HCT116 (cell line): ENCODE measurements at regions not wholly inside any gene's neighbourhood (a gene's known extent, or its start where the extent isn't known, plus 50 kb on each side); places are given as distances from the start of the nearest gene placed in this dataset.

Experiments used
- ATAC-seq: fragments of 200-7000 bp; cut with Tn5 transposase; 2 replicates; pipeline ENCODE4 v1.9.1; 2020; ENCODE audit warnings: mild to moderate bottlenecking, moderate library complexity
- BruUV-seq: library from RNA; stranded (reverse); fragments of 400-500 nt; replicated peaks from 2 replicates; lab custom pipeline; 2021; lab: Mats Ljungman, UMichigan
- CTCF ChIA-PET: fragments of 300-600 bp; sonication (Branson Sonifier 250); formaldehyde crosslinking; loops from one replicate; lab custom pipeline; 2021; ENCODE audit warnings: antibody characterized with exemption; lab: Charles Lee
- POLR2A ChIA-PET: fragments of 300-600, 350-600 bp; sonication (Branson Sonifier 250); formaldehyde crosslinking; loops from one replicate; lab custom pipeline; 2021; ENCODE audit warnings: antibody characterized with exemption; lab: Charles Lee
- RAD21 ChIA-PET, 2 experiments: fragments of 300-600 bp; sonication (Branson Sonifier 250); formaldehyde crosslinking; loops; one replicate each; lab custom pipeline; 2023; ENCODE audit warnings: low total read pairs in 2 of 2; ENCODE audit not compliant: uncharacterized antibody in 2 of 2, unreplicated experiment in 2 of 2, low non-redundant PET in 1 of 2; lab: Charles Lee
- DNase-seq: peaks from one replicate; pipeline ENCODE4 v3.0.0-alpha.2; 2010; ENCODE audit warnings: low read depth, low spot score
- H2AFZ ChIP-seq: fragments of 200-600 bp; shearing (Covaris generic), sonication (generic); 2 replicates; pipeline ENCODE4 v1.6.1; 2017; ENCODE audit warnings: low read depth, mixed run types, mixed read lengths, antibody characterized with exemption, low read length; ENCODE audit not compliant: poor library complexity, severe bottlenecking
- H3K27ac ChIP-seq: 2 replicates; pipeline ENCODE4 v1.5.1; 2012; ENCODE audit warnings: low read depth, low read length
- H3K27me3 ChIP-seq: fragments of 200-600 bp; sonication (generic); 2 replicates; pipeline ENCODE4 v1.6.1; 2016; ENCODE audit warnings: mixed run types, low read length, mixed read lengths; ENCODE audit not compliant: insufficient read depth
- H3K36me3 ChIP-seq, 2 experiments: fragments of 200-500 bp in 1 of 2; fragments of 200-600 bp in 1 of 2; sonication (Bioruptor generic) in 1 of 2; sonication (generic) in 1 of 2; 2 replicates each; pipeline versions ENCODE4 v1.5.1 to v1.6.1; 2014 to 2016; ENCODE audit warnings: low read length in 2 of 2, inconsistent platforms in 1 of 2, mixed read lengths in 1 of 2, mixed run types in 1 of 2; ENCODE audit not compliant: insufficient read depth in 2 of 2, control insufficient read depth in 1 of 2
- H3K4me1 ChIP-seq, 2 experiments: fragments of 200-600 bp in 1 of 2; sonication (generic) in 1 of 2; 2 replicates each; pipeline versions ENCODE4 v1.5.1 to v1.6.1; 2012 to 2017; ENCODE audit warnings: low read length in 2 of 2, inconsistent platforms in 1 of 2, mild to moderate bottlenecking in 1 of 2, mixed read lengths in 1 of 2, mixed run types in 1 of 2, moderate library complexity in 1 of 2; ENCODE audit not compliant: insufficient read depth in 2 of 2, control insufficient read depth in 1 of 2
- H3K4me2 ChIP-seq: fragments of 200-600 bp; sonication (generic); 2 replicates; pipeline ENCODE4 v1.6.1; 2017; ENCODE audit warnings: mixed run types, low read length, mixed read lengths
- H3K4me3 ChIP-seq, 2 experiments: fragments of 200-600 bp in 1 of 2; sonication (generic) in 1 of 2; replicated peaks in 1 of 2; 2 replicates each; pipeline ENCODE4 v1.5.1; 2011 to 2016; ENCODE audit warnings: low read length in 2 of 2, control low read depth in 1 of 2, low read depth in 1 of 2, mild to moderate bottlenecking in 1 of 2, mixed read lengths in 1 of 2, mixed run types in 1 of 2
- H3K79me2 ChIP-seq: fragments of 200-600 bp; sonication (generic); 2 replicates; pipeline ENCODE4 v1.6.1; 2017; ENCODE audit warnings: mild to moderate bottlenecking, mixed run types, low read length, moderate library complexity, mixed read lengths; ENCODE audit not compliant: insufficient read depth
- H3K9ac ChIP-seq: fragments of 200-600 bp; sonication (generic); 2 replicates; pipeline ENCODE4 v1.6.1; 2016; ENCODE audit warnings: low read length, mixed read lengths
- H3K9me2 ChIP-seq: fragments of 200-600 bp; sonication (generic), shearing (Covaris generic); 2 replicates; pipeline ENCODE4 v1.6.1; 2017; ENCODE audit warnings: mixed run types, mild to moderate bottlenecking, moderate library complexity; ENCODE audit not compliant: insufficient read depth
- H3K9me3 ChIP-seq, 2 experiments: fragments of 200-500 bp in 1 of 2; fragments of 200-600 bp in 1 of 2; sonication (Bioruptor generic) in 1 of 2; sonication (generic) in 1 of 2; 2 replicates each; pipeline ENCODE4 v1.6.1; 2014 to 2017; ENCODE audit warnings: low read length in 2 of 2, mixed read lengths in 2 of 2, inconsistent platforms in 1 of 2, low read depth in 1 of 2, mild to moderate bottlenecking in 1 of 2, mixed run types in 1 of 2, moderate library complexity in 1 of 2; ENCODE audit not compliant: control insufficient read depth in 1 of 2, insufficient read depth in 1 of 2
- H4K20me1 ChIP-seq: fragments of 200-600 bp; sonication (generic), shearing (Covaris generic); 2 replicates; pipeline ENCODE4 v1.6.1; 2017; ENCODE audit warnings: mixed run types, mild to moderate bottlenecking, moderate library complexity; ENCODE audit not compliant: insufficient read depth
- ATF3 ChIP-seq: IDR thresholded peaks from 2 replicates; pipeline ENCODE4 v1.6.1; 2012
- CBX3 ChIP-seq: IDR thresholded peaks from 2 replicates; pipeline ENCODE4 v1.6.1; 2012; ENCODE audit warnings: low read depth
- CEBPB ChIP-seq: IDR thresholded peaks from 2 replicates; pipeline ENCODE4 v1.6.1; 2012; ENCODE audit warnings: low read depth
- EGR1 ChIP-seq: IDR thresholded peaks from 2 replicates; pipeline ENCODE4 v1.6.1; 2012; ENCODE audit warnings: low read depth
- ELF1 ChIP-seq: IDR thresholded peaks from 2 replicates; pipeline ENCODE4 v1.6.1; 2012; ENCODE audit warnings: low read depth, borderline replicate concordance
- EZH2 ChIP-seq: fragments of 200-600 bp; sonication (generic); IDR thresholded peaks from 2 replicates; pipeline ENCODE4 v1.6.1; 2017; ENCODE audit warnings: antibody characterized with exemption, mixed run types
- EZH2phosphoT487 ChIP-seq: fragments of 200-600 bp; IDR thresholded peaks from 2 replicates; pipeline ENCODE4 v1.6.1; 2018; ENCODE audit warnings: antibody characterized with exemption, borderline replicate concordance
- FOSL1 ChIP-seq: IDR thresholded peaks from 2 replicates; pipeline ENCODE4 v1.6.1; 2012; ENCODE audit warnings: low read depth
- JUND ChIP-seq: IDR thresholded peaks from 2 replicates; pipeline ENCODE4 v1.6.1; 2012
- MAX ChIP-seq: IDR thresholded peaks from 2 replicates; pipeline ENCODE4 v1.6.1; 2012
- POLR2A ChIP-seq: IDR thresholded peaks from 2 replicates; pipeline ENCODE4 v1.7.0; 2011; ENCODE audit warnings: borderline replicate concordance; ENCODE audit not compliant: insufficient read depth, insufficient read length; ENCODE audit errors: extremely low read depth
- POLR2AphosphoS5 ChIP-seq: IDR thresholded peaks from 2 replicates; pipeline ENCODE4 v1.6.1; 2011; ENCODE audit warnings: mild to moderate bottlenecking, low read depth, low read length, moderate library complexity
- RAD21 ChIP-seq: IDR thresholded peaks from 2 replicates; pipeline ENCODE4 v1.6.1; 2012; ENCODE audit warnings: low read depth, mild to moderate bottlenecking
- SRF ChIP-seq: IDR thresholded peaks from 2 replicates; pipeline ENCODE4 v1.6.1; 2012; ENCODE audit warnings: low read depth
- TCF7L2 ChIP-seq: IDR thresholded peaks from 2 replicates; pipeline ENCODE4 v1.7.0; 2011; ENCODE audit warnings: borderline replicate concordance, inconsistent platforms; ENCODE audit not compliant: insufficient read depth, insufficient read length; ENCODE audit errors: extremely low read depth
- YY1 ChIP-seq: IDR thresholded peaks from 2 replicates; pipeline ENCODE4 v1.6.1; 2011; ENCODE audit warnings: low read length, low read depth, moderate library complexity, mild to moderate bottlenecking; ENCODE audit not compliant: insufficient replicate concordance; ENCODE audit errors: extremely low read depth
- ZBTB33 ChIP-seq: IDR thresholded peaks from 2 replicates; pipeline ENCODE4 v1.6.1; 2011; ENCODE audit warnings: mild to moderate bottlenecking, low read length, moderate library complexity; ENCODE audit not compliant: insufficient replicate concordance; ENCODE audit errors: extremely low read depth
- ZFX ChIP-seq: fragments of 450-650 bp; IDR thresholded peaks from 2 replicates; pipeline ENCODE4 v1.6.1; 2017
- ZNF274 ChIP-seq: fragments of 200-500 bp; sonication (Bioruptor generic); IDR thresholded peaks from 2 replicates; pipeline ENCODE4 v1.6.1; 2014; ENCODE audit warnings: mild to moderate bottlenecking, low read depth, low read length, inconsistent platforms
- intact Hi-C: fragments of 100-400 bp; cut with micrococcal nuclease; formaldehyde crosslinking; loops from 2 replicates; pipeline ENCODE4 v1.10.0; 2022

- no peak overlapping the region for H3K4me2 ChIP-seq
- no peak overlapping the region for H3K27ac ChIP-seq
- POLR2A ChIA-PET = no interaction called here
- H3K9ac ChIP-seq = no peak overlapping the region
- H3K4me3 ChIP-seq = no peak overlapping the region
- no peaks in the 10 kb centered on the region for H3K79me2 ChIP-seq
- BruUV-seq = no TSS peak
- H3K4me1 ChIP-seq = no peaks in the 10 kb centered on the region
- no peaks in the 10 kb centered on the region for H3K36me3 ChIP-seq
- RAD21 ChIA-PET = no interaction called here
- no peaks in the 10 kb centered on the region for H4K20me1 ChIP-seq
- TF ChIP-seq SRF (no peak), MAX (no peak), ELF1 (no peak), POLR2A (no peak), FOSL1 (no peak), CBX3 (no peak)
- CTCF ChIA-PET = interaction anchor here (1.1 kb wide), 1 partner anchor 34 kb away, joined by 3 read pairs; no protein-coding TSS in a partner anchor
- no peaks in the 10 kb centered on the region for H3K9me2 ChIP-seq
- intact Hi-C loops = no loop called here
- H3K9me3 ChIP-seq = peaks cover 0 to 3% of the 10 kb centered on the region in 2 experiments; a peak in 1 of 4 replicates
- no peaks in the 10 kb centered on the region for H3K27me3 ChIP-seq
- ATAC-seq = no peak
- no peak overlapping the region for H2AFZ ChIP-seq
- DNase-seq = no peak
Observed at GRCh38 chr2:71961289-71962027, 186.2 kb downstream of the CYP26B1 start.

GRCh38 chr2:71959494-71959893, 188.2 kb downstream of the CYP26B1 start:
- no peaks in the 10 kb centered on the region for H3K4me1 ChIP-seq
- no peak for ATAC-seq
- DNase-seq = no peak
- no TSS peak for BruUV-seq
- no peaks in the 10 kb centered on the region for H3K27me3 ChIP-seq
- CTCF ChIA-PET = no interaction called here
- H4K20me1 ChIP-seq = no peaks in the 10 kb centered on the region
- H3K27ac ChIP-seq = no peak overlapping the region
- H3K9ac ChIP-seq = no peak overlapping the region
- H2AFZ ChIP-seq = no peak overlapping the region
- peaks cover 0 to 3% of the 10 kb centered on the region in 2 experiments; a peak in 1 of 4 replicates for H3K9me3 ChIP-seq
- POLR2A ChIA-PET = no interaction called here
- H3K36me3 ChIP-seq = no peaks in the 10 kb centered on the region
- intact Hi-C loops = no loop called here
- no peaks in the 10 kb centered on the region for H3K9me2 ChIP-seq
- no peak overlapping the region for H3K4me2 ChIP-seq
- no peaks in the 10 kb centered on the region for H3K79me2 ChIP-seq
- RAD21 ChIA-PET = no interaction called here
- no peak overlapping the region for H3K4me3 ChIP-seq
- TF ChIP-seq EZH2 (no peak), ZBTB33 (no peak), EZH2phosphoT487 (no peak), CEBPB (no peak), EGR1 (no peak), TCF7L2 (no peak), ELF1 (no peak), FOSL1 (no peak), CBX3 (no peak), ZNF274 (no peak), RAD21 (no peak), JUND (no peak), POLR2AphosphoS5 (no peak), ZFX (no peak), ATF3 (no peak), YY1 (no peak)
